NCI-H524 (cell line): ENCODE measurements at regions not wholly inside any gene's neighbourhood (a gene's known extent, or its start where the extent isn't known, plus 50 kb on each side); places are given as distances from the start of the nearest gene placed in this dataset.
"Not testable (repeated sequence)": the region's sequence is repeated elsewhere in the genome, so short reads cannot be mapped to it uniquely, and the experiment has no call there.

Experiments used
- DNase-seq, 2 experiments: peaks; one replicate each; lab custom pipeline; 2025; lab: John Stamatoyannopoulos, UW

DNA sequence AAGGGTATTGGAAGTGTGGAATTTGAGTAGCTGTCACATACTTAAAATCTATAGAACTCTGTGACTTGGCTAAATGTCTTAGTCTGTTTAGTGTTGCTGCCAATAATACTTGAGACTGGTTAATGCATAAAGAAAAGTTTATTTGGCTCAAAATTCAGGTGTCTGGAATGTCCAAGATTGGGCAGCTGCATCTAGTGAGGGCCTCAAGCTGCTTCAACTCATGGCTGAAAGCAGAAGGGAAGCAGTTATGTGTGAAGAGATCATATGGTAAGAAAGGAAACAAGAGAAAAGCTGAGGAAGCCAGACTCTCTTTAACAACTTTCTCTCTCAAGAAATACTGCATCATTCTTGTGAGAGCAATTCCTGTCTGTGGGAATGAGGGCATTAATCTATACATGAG lies 1043.3 kb upstream of the CDH6 start:
- DNase-seq, result no peak

DNA sequence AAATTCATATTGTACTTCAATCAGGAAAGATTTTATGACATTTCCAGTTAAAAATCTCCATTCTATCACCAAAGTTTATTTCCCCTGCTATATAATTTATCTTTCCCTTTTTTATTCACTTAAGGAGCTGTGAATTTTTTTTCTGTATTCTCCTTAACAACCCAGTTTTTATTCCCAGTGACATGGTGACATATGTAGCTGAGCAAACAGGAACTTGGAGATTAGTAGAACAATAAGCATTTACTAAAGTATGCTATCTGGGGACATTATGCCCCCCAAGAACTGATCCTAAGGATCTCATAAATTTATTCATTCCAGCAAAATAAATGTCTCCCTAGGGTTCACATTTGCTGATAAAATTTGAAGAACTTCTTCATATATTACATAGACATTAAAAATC lies 1044.0 kb upstream of the CDH6 start:
- no peak for DNase-seq

DNA sequence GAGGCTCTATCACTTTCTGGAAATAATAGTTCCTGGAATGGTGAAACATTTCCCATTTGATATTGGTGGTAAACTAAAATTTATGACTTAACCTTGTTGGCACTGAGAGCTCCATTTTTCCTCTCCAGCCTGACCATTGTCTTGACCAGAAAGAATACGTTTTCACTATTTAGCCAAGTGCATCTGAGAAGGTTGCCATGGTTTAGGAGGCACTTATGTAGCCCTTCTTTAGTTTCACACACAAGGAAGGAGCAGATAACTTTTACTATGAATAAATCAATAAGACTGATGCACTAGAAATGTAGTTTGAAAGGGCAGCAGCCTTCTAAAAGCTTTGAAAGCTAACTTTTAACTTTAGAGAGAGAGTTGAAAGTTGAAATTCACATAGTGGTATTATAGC lies 1045.5 kb upstream of the CDH6 start:
- DNase-seq, result no peak

DNA sequence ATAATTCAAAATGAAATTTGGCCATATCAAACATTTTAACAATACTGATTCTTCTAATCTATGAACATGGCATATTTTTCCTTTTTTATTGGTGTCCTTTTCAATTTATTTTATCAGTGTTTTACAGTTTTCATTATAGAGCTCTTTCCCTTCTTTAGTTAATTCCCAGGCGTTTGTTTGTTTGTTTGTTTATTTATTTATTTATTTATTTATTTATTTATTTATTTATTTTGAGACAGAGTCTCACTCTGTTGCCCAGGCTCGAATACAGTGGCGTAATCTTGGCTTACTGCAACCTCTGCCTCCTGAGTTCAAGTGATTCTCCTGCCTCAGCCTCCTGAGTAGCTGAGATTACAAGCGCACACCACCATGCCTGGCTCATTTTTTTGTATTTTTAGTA lies 1049.4 kb upstream of the CDH6 start:
- not testable (repeated sequence) for DNase-seq

DNA sequence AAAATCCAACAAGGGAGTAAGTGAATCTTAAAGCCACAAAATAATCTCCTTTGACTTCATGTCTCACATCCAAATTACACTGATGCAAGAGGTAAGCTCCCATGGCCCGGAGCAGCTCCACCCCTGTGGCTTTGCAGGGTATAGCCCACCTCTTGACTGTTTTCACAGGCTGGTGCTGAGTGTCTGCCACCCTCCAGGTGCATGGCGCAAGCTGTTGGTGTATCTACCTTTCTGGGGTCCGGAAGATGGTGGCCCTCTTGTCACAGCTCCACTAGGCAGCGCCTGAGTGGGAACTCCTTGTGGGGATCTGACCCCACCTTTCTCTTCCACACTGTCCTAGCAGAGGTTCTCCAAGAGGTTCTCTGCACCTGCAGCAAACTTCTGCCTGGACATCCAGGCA lies 1051.1 kb upstream of the CDH6 start:
- no peak for DNase-seq

DNA sequence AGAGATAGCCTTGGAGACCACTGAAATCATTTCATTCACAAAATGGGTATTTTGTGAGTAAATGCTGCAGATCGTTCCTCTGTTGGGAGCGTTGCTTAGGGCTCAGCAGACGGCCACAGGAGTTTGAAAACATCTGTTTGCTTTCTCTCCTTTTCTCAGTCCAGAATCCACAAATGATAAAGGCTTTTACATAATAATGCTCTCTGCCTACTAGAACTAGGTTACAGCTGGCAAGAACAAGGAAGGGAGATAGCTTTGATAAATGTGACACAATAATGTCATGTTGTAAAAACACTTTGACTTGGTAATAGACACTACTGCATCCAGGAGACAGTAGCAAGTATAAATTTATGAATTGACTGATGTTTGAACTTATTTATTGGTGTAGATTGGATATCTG lies 1072.4 kb upstream of the CDH6 start:
- DNase-seq, result no peak

DNA sequence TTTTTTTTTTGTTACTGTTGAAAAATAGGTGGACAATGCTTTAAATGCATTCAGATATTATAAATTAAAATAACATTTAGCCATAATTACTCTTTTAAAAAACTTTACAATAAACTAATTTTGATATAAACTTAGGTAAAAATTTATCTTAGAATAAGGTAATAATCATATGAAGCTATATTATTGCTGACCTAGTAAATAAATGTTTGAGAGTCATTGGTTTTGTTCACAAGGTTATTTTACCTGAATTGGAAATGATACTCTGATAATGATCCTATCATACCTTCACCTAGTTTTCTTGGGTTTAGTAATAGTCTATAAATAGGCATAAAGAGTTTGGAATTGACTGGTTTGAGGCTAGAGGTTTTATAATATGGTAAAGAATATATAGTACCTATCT lies 1076.4 kb upstream of the CDH6 start:
- no peak for DNase-seq

DNA sequence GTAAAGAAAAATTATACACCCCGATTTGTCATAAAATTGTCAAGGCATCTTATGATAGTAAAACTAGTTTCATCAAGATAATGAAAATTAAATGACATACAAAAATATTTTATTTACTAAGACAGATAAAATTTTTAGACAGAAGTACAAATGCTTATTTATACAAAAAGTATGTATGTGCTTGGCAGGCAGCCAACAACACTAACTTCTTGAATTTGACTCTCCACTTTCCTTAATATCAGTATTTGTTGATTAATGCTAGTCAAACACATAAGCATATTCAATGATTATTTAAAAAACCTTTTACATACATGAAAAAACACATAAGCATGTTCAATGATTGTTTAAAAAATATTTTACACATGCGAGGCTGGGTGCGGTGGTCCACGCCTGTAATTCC lies 1079.9 kb upstream of the CDH6 start:
- DNase-seq, result no peak

DNA sequence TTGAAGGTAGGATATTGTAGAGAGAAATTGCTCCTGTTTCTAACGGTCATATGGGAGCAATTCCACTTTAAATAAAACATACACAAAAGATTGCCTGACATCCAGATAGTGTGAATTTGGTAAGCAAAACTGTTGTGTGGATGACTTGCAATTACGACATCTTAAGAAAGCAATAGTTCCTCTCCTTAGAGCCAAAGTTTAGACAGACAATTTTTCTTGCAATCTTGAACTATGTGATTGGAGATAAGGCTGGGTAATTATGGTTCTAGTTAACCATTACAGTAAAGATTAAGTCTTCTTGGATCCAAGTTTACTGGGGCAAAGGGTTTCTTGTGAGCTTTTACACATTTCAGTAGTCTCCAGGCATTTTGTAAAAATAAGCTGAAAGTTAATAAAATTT lies 1080.6 kb upstream of the CDH6 start:
- no peak for DNase-seq

DNA sequence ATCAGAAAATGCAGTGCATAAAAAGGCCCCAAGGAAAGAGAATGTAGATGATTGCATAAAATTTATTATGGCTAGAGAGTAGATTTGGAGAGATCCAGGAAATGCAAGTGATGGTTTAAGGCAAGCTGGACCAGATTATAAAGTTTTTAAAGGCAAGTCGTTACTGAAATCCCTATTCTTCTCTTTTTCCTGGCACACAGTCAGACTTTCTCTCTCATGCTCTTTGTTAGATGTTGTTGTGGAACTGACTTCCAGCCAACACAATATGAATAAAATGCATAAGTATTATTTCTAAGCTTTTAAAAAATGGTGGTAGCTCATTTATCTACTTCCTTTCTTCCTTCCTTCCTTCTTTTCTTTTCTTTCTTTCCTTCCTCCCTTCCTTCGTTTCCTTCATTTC lies 1085.4 kb upstream of the CDH6 start:
- DNase-seq, result no peak

DNA sequence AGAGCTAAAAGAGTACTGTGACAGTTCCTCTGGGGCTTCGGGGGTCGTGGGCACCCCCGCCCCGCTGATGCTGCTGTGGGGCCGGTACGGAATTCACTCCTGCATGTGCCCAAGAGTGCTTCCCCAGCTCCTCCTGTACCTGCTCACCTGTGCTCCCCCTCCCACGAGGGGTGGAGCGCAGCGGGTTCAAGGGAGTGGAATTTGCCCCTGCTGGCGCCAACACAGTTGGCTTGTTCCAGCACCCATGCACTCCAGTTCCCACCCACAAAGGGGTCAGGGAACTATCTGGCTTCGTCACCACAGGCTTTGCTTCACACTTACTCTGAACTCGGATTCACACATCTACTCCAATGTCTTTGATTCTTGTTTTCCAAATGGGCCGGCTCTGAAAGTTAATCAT lies 1086.9 kb upstream of the CDH6 start:
- DNase-seq, result no peak

DNA sequence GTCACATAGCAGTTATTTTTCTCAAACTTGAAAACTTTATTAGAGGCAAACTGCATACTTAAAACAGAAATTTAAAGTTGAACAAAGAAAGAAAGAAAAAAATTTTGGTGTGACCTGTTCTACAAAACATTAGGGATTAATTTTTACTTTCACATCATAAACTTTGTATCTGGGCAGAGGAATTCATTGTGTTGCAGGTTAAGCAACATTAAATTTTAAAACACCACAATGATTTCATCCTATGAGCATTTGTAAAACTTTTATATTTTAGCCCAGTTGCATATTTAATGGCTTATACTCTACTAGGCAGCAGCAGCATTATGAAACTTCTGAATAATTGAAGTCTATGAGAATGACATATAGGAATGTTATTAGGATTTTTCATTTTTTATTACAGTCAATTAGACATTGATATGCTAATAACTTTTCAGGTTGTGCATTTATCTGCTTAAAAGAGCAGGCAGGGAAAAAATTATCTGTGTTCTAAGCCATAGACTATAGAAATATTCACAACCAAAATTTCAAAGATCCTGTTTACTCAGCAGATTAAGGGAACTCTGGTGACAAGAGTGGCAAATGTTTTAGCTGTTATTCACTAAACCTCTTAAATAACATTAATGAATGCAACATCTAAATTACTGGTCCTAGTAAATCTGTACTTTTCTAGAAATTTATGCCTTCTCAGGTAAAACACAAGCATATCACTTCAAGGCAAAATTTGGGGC lies 1088.5 kb upstream of the CDH6 start:
- DNase-seq, result peak in 1 of 2 experiments; percentile 9

DNA sequence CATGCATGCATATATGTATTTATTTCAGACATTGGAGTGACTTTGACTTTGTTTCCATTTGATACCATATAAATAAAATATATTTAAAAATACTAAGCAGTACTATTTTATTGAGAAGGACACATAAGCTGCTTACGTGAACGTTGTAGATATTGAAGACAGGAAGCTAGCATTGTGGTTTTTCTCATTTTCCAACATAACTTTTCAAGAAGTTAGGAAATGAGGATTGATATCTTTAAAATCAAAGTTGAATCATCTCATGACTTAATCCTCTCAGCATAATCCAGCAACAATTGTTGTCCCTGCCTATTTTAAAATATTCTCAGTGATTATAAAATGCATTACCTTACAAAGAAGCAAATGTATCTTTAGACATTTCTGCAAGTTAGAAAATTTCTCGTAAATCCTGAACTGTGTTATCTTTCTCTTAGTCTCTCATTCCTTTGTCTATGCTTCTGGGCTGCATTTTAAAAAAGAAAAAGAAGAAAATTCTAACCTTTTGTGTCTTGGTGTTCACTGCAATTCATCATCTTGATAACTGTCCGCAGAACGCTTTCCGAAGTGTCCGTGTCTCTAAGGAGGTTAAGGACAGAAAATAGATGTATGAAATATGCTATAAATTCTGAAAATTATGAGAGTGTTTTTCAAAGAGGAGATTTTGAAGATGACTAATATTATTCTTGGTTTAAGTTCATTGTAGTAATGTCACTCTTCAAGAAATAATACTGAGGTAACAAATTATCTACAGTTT lies 1089.9 kb upstream of the CDH6 start:
- no peak for DNase-seq

DNA sequence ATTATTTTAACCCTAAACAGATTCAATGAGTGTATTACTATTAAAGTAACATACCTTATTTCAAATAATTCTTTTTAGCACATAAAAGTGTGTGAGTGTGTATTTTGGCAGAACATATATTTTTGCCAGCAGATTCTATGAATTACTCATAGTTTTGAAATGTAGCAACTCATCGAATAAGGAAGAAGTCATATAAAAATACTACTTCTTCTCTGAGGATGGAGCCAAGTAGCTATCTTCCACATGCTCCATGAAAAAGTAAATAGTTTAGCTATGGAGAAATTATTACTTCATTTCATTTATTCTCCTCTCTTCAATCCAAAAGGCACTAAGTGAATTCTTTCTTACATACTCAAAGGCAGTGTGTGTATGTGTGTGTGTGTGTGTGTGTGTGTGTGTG lies 1090.4 kb upstream of the CDH6 start:
- DNase-seq, result no peak

DNA sequence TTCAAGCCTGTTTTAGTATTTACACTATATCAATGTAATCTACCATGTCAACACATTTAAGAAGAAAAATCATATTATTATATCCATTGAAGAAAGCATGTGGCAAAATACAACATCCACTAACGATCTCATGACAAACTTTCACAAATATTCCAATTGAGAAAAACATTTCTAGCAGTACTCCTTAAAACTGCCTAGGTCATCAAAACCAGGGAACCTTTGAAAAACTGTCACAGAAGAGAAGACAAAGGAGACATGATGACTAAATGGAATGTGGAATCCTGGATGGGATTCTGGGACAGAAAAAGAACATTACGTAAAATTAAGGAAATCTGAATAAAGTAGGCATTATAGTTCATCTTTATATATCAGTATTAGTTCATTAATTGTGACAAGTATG lies 1091.3 kb upstream of the CDH6 start:
- no peak for DNase-seq

DNA sequence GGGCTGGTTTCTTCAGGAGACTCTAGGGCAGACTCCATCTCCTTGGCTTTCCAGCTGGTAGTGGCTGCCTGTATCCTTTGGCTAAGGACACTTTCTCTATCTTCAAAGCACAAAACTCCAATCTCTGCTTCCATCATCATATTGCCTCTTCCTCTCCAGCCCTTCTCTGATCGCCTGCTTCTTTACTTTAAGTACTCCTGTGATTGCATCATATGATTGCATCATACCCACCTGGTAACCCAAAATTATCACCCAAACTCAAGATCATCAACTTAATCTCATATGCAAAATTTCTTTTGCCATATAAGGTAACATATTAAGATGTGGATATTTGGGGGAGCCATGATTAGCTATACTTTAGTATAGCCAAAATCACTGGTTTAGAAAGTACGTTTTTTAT lies 1092.6 kb upstream of the CDH6 start:
- DNase-seq, result no peak

DNA sequence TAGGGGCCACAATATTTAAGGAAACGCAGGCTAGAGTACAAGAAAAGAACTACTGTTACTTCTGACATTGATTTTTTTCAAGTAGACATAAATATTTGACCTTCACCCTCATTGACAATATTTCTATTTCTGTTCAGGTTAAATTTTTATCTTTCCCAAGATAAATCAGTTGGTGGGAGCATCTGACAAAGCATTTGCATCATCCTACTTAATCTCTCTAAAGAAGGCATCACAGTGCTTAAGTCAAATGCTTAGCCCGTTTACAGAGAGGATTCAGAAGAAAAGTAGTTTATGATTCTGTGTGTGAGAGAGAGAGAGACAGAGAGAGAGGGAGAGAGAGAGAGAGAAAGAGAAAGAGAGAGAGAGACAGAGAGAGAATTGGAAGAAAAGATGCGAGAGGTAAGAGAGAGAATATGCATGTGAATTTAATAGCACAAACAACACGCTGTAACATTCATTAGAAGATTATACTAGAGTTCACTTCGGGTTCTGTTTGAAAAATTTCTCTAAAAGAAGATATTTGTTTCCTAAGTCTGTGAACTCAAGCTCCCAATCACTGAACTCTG lies 1093.3 kb upstream of the CDH6 start:
- DNase-seq, result peak in 1 of 2 experiments; percentile 37

DNA sequence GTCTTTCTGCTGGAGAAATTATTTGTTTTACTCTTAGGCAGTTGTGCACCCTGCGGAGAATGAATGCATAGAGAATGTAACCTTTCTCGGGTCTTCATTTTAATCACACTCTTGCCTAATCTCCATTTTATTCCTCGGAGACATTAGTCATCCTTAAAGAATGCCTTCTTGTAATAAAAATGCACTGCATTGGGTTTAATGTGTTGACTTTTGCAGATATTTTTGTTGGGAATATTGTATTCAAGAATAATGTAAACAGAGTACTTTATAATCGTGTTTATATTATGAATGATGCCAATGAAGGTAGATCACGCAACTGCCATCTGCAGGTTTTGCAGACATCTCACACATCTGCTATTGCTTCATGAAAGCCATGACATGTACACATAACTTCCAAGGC lies 1093.9 kb upstream of the CDH6 start:
- no peak for DNase-seq

DNA sequence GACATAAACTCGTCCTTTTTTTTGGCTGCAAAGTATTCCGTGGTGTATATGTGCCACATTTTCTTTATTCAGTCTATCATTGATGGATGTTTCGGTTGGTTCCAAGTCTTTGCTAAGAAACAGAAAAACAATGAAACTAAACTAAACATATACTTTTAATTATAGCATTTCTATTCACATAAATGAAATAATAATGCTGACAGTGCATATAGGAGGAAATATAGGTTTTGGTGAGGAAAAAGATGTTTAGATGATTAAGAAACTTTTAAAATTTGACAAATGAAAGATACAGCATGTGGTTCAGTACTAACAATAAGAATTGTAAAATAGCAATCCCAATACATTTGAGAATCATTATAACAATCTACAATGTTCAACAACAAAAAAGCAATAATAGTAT lies 1094.5 kb upstream of the CDH6 start:
- DNase-seq, result no peak

DNA sequence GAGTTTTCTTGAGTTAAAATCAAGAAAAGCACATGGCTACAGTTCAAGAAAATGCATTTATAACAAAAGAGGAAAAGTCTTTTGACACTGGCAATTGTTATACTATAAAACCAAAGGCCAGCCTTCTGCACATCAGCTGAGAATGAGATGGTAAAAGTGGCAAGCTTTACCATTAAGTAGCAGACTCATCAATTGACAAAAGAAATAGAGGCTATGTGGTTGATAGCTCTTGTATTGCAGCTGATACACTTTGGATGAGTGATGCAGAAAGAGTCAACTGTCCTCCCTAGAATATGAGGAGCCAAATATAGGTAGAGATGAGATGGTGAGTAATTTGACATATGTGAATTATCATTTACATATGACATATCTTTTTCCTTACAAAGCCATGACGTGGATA lies 1100.9 kb upstream of the CDH6 start:
- DNase-seq, result no peak

DNA sequence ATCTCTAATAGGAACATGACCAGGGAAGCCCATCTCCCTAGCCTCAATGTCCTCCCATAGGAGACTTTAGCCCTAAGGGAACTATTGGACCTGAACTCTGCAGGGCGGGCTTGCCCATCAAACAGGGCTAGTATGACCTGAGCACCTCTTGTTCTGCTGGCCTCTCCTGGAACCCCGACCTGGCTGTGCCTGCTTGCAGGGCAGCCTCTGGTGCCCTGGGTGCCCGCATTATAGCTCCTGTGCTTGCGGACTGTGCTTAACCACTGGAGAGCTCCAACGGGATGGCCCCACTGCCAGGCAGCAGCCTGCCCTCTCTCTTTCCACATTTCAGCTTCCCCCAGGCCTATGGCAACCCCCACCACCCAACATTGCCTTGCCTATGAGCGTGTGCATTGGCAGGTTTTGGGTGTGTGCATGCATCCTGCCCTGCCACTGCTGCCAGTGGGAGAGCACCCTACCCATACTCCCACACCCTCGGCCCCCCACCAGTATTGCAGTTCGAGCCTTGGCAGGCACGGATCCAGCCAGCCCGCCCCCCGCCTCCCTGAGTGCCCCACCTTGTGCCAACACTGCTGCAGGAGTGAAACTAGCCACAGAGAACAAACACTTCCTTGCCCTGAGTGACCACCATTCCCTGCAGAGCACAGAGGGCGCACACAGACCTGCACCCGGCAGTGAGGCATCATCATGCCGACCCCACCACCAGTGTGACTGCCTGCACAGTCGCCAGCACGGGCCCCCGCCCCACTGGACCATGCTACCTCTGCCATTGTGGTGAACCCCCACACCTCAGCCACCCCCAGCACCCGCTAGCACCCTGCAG lies 1123.8 kb upstream of the CDH6 start:
- no peak for DNase-seq

DNA sequence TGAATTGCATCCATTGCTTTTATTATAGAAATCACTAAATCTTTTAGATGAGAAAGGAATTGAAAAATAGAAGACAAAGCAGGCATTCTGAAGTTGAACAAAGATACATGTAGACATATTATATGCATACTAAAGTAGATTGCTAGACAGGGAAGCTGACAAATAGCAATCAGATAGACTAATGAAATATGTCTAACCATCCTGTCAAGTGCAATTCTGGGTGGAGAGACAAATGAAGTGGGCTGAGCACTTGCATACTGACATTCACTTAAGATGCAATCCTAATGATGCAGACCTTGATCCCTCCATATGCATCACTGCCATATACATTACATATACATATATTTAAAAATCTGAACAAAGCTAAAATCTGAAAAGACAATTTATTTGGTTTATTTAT lies 1130.0 kb upstream of the CDH6 start:
- DNase-seq, result no peak

DNA sequence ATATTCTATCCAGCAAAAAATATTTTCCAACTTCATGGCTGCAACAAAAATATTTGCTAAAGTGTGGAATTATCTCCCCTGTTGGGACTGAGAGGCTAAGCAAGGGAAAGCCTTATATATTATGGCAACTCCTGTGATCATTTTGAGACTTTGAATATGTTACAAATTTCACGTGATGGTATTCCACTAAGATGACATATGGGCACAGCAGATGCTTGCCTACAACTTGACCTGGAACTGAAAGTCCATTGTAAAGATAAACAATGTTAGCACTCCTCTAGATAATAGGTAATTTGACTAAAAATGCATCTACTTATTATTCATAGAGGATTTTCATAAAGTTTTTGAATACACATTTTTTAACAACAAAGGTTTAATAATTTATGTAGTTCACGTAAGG lies 1141.5 kb upstream of the CDH6 start:
- DNase-seq, result peak in 1 of 2 experiments; percentile 68
